Hepatocyte (in vitro differentiated cells): ENCODE measurements at regions not wholly inside any gene's neighbourhood (a gene's known extent, or its start where the extent isn't known, plus 50 kb on each side); places are given as distances from the start of the nearest gene placed in this dataset.
A peak's percentile ranks its signal among the peaks of the same experiment; 100 is the strongest.

Source experiments
- DNase-seq: peaks from one replicate; pipeline ENCODE4 v3.0.0-alpha.2; 2016; ENCODE audit warnings: low spot score
- H2AFZ ChIP-seq: fragments of 200-600 bp; sonication (generic); 2 replicates; pipeline ENCODE4 v1.6.0; 2016; ENCODE audit warnings: antibody characterized with exemption, mild to moderate bottlenecking
- H3K27ac ChIP-seq: fragments of 200-600 bp; sonication (generic); 2 replicates; pipeline ENCODE4 v1.5.1; 2016; ENCODE audit warnings: mild to moderate bottlenecking
- H3K27me3 ChIP-seq: fragments of 200-600 bp; sonication (generic); 2 replicates; pipeline ENCODE4 v1.6.1; 2016
- H3K36me3 ChIP-seq: fragments of 200-600 bp; sonication (generic); replicated peaks from 2 replicates; pipeline ENCODE4 v1.5.1; 2016; ENCODE audit warnings: low read depth; ENCODE audit not compliant: insufficient read depth
- H3K4me1 ChIP-seq: fragments of 200-600 bp; sonication (generic); 2 replicates; pipeline ENCODE4 v1.5.1; 2016; ENCODE audit warnings: mild to moderate bottlenecking, moderate library complexity; ENCODE audit not compliant: insufficient read depth
- H3K4me2 ChIP-seq: fragments of 200-600 bp; sonication (generic); 2 replicates; pipeline ENCODE4 v1.6.0; 2016
- H3K4me3 ChIP-seq: fragments of 200-600 bp; sonication (generic); 2 replicates; pipeline ENCODE4 v1.5.1; 2016; ENCODE audit warnings: mild to moderate bottlenecking
- H3K79me2 ChIP-seq: fragments of 200-600 bp; sonication (generic); 2 replicates; pipeline ENCODE4 v1.6.0; 2017; ENCODE audit warnings: mild to moderate bottlenecking
- H3K9me2 ChIP-seq: fragments of 200-600 bp; sonication (generic); replicated peaks from 2 replicates; pipeline ENCODE4 v1.6.0; 2017; ENCODE audit warnings: mild to moderate bottlenecking; ENCODE audit not compliant: insufficient read depth
- H3K9me3 ChIP-seq: fragments of 200-600 bp; sonication (generic); 2 replicates; pipeline ENCODE4 v1.5.1; 2016; ENCODE audit warnings: low read depth, mild to moderate bottlenecking
- H4K20me1 ChIP-seq: fragments of 200-600 bp; sonication (generic); 2 replicates; pipeline ENCODE4 v1.6.0; 2016; ENCODE audit warnings: mild to moderate bottlenecking; ENCODE audit not compliant: insufficient read depth, poor library complexity, severe bottlenecking
- EZH2 ChIP-seq: fragments of 200-600 bp; sonication (generic); IDR thresholded peaks from 2 replicates; pipeline ENCODE4 v1.6.1; 2016; ENCODE audit warnings: antibody characterized with exemption, mild to moderate bottlenecking, borderline replicate concordance
- EZH2phosphoT487 ChIP-seq: fragments of 200-600 bp; sonication (generic); IDR thresholded peaks from one replicate; pipeline ENCODE4 v1.6.1; 2018; ENCODE audit warnings: antibody characterized with exemption, mild to moderate bottlenecking, low read depth, moderate library complexity; ENCODE audit not compliant: unreplicated experiment, severe bottlenecking
- WGBS: methylation state at CpG from one replicate; pipeline ENCODE4 v1.1.6; 2016; ENCODE audit warnings: low lambda C conversion rate; ENCODE audit errors: missing lambda C conversion rate; 5-methylcytosine and 5-hydroxymethylcytosine counted together
- TF ChIP-seq, protein P1 (sequence below): fragments of 200-600 bp; sonication (generic); IDR thresholded peaks from 2 replicates; pipeline ENCODE4 v1.5.1; 2016; ENCODE audit warnings: antibody characterized with exemption, mild to moderate bottlenecking; ENCODE audit not compliant: poor library complexity

DNA sequence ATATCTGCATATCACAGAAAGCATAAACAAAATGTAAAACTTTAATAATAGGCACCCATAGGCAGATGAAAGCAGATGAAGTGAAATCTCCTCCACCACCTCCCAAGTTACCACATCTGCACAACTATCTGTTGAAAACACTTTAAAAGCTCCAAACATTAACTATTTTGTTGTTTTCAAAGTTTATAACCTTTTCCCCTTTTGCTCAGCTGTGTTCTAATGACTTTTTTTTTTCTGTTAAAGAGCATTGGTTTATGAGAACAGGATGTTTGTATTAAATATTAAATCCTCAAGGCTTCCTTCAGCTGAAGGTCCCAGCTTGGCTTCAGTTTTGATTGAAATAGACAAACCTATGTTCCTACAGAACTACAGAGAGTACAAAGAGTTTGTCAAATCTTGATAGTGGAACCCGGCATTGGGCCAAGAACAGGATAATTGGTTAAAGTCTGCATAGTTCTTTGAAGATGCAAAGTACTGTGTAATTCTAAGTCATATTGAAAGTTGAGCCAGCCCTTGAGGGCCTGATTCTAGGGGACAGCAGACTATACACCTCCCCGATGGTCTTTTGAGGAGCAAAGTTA lies 255.1 kb upstream of the JAG1 start:
- Histone ChIP-seq H3K9me3 (no peaks in the 10 kb centered on the region), H3K36me3 (no peaks in the 10 kb centered on the region), H3K4me3 (no peak overlapping the region), H3K4me2 (peak overlapping the region; percentile 34), H3K27me3 (no peaks in the 10 kb centered on the region), H3K9me2 (no peaks in the 10 kb centered on the region), H3K27ac (peak overlapping the region; percentile 24), H3K4me1 (peaks cover 13% of the 10 kb centered on the region), H2AFZ (no peak overlapping the region), H3K79me2 (no peaks in the 10 kb centered on the region), H4K20me1 (no peaks in the 10 kb centered on the region)
- DNase-seq: no peak
- 58% methylated on average over 2 of the region's 2 CpGs for WGBS
- TF ChIP-seq EZH2: no peak
- TF ChIP-seq EZH2phosphoT487: no peak
- TF ChIP-seq, protein P1, sequence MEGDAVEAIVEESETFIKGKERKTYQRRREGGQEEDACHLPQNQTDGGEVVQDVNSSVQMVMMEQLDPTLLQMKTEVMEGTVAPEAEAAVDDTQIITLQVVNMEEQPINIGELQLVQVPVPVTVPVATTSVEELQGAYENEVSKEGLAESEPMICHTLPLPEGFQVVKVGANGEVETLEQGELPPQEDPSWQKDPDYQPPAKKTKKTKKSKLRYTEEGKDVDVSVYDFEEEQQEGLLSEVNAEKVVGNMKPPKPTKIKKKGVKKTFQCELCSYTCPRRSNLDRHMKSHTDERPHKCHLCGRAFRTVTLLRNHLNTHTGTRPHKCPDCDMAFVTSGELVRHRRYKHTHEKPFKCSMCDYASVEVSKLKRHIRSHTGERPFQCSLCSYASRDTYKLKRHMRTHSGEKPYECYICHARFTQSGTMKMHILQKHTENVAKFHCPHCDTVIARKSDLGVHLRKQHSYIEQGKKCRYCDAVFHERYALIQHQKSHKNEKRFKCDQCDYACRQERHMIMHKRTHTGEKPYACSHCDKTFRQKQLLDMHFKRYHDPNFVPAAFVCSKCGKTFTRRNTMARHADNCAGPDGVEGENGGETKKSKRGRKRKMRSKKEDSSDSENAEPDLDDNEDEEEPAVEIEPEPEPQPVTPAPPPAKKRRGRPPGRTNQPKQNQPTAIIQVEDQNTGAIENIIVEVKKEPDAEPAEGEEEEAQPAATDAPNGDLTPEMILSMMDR: no peak

DNA sequence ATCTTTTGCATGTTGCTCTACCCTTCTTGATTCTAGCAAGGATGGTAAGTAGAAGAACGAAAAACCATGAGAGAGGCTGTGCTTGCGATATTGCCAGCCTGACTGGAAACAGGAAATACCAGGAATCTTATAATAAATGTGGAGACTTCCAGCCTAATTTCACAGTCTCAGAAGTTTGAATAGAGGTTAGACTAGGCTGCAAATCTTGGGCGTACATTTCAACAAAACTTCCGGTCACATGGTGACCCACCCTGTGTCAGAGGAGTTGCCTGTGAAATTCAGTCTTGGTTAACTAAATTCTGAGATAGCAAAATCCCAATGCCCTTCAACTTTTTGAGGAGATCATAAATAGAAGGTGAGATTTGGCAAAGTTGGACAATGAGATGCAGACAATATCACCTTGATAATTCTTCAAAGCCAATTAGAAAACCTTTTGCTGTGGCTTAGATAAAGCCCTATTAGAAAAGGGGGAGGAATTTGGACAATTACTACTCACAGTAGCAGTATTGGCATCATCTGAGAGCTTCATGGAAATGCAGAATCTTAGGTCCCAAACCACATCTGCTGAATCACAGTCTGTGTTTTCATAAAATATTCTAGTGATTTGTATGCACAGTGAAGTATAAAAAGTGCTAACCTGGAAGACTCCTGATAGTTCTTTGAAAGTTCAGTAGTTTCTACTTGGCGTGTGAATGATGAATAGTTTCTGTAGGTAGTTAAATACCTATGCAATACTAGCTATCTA lies 262.0 kb upstream of the JAG1 start:
- H3K9me3 ChIP-seq: no peaks in the 10 kb centered on the region
- H3K36me3 ChIP-seq: no peaks in the 10 kb centered on the region
- DNase-seq: no peak
- no peak for TF ChIP-seq EZH2phosphoT487
- TF ChIP-seq EZH2: no peak
- TF ChIP-seq, protein P1: no peak
- no peak overlapping the region for H2AFZ ChIP-seq
- H3K79me2 ChIP-seq: no peaks in the 10 kb centered on the region
- H3K4me2 ChIP-seq: no peak overlapping the region
- 84% methylated on average over 5 of the region's 5 CpGs for WGBS
- H3K27me3 ChIP-seq: no peaks in the 10 kb centered on the region
- H3K27ac ChIP-seq: no peak overlapping the region
- H3K4me1 ChIP-seq: no peaks in the 10 kb centered on the region
- H3K4me3 ChIP-seq: no peak overlapping the region
- H3K9me2 ChIP-seq: no peaks in the 10 kb centered on the region
- no peaks in the 10 kb centered on the region for H4K20me1 ChIP-seq

DNA sequence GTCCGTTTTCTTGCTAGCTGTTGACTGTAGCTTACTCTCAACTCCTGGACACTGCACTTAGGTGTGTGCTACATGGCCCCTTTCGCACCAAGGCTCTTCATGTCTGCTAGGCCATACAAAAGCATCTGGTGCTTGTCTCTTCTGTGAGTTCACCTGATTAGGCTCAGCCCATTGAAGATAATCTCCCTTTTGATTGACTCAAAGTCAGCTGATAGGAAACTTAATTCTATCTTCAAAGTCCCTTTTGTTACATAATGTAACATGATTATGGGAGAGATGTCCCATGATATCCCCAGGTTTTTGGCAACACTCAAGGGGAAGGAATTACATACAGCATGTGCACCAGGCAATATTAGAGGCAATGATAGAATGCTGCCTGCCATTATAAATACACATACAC lies 263.0 kb upstream of the JAG1 start:
- WGBS: 100% methylated on average over 2 of the region's 2 CpGs
- TF ChIP-seq, protein P1: no peak
- no peak for TF ChIP-seq EZH2
- no peak for TF ChIP-seq EZH2phosphoT487
- H3K79me2 ChIP-seq: no peaks in the 10 kb centered on the region

More for the DNA sequence above, 263.0 kb upstream of the JAG1 start:
- Histone ChIP-seq H4K20me1 (no peaks in the 10 kb centered on the region), H3K4me3 (no peak overlapping the region), H3K4me2 (no peak overlapping the region), H3K9me2 (no peaks in the 10 kb centered on the region), H3K36me3 (no peaks in the 10 kb centered on the region), H3K27me3 (no peaks in the 10 kb centered on the region), H3K27ac (no peak overlapping the region), H3K9me3 (no peaks in the 10 kb centered on the region), H2AFZ (no peak overlapping the region), H3K4me1 (no peaks in the 10 kb centered on the region)
- DNase-seq: no peak
